ENCODE measurements at regions not wholly inside any gene's neighbourhood (a gene's known extent, or its start where the extent isn't known, plus 50 kb on each side); places are given as distances from the start of the nearest gene placed in this dataset.
"Not testable (repeated sequence)": the region's sequence is repeated elsewhere in the genome, so short reads cannot be mapped to it uniquely, and the experiment has no call there.

DNA sequence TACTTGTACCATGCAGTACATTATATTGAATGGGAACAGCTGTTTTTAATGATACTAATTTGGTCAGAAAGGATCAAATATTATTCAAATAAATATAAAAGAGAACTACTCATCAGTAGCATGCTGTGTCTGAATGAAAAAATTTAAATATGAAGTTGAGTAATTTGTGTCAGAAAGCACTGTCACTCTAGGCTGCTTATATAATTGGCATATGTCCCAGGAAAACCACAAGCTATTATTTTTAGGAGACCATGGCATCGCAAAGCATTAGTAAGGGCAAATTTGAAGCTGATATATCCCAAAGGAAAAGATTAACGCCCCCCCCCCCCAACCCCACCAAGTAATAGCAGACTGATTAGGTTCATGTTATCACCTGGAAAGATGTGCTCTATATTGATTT lies 388.5 kb upstream of the SPANXN4 start:
- no peaks in the 10 kb centered on the region for H3K4me1 Mint-ChIP-seq
- H3K27me3 Mint-ChIP-seq (ENCODE audit: low read depth): no peaks in the 10 kb centered on the region
- H3K27ac Mint-ChIP-seq: no peak overlapping the region
- H3K36me3 Mint-ChIP-seq (ENCODE audit: low read depth): no peaks in the 10 kb centered on the region
- TF ChIP-seq, protein P1, sequence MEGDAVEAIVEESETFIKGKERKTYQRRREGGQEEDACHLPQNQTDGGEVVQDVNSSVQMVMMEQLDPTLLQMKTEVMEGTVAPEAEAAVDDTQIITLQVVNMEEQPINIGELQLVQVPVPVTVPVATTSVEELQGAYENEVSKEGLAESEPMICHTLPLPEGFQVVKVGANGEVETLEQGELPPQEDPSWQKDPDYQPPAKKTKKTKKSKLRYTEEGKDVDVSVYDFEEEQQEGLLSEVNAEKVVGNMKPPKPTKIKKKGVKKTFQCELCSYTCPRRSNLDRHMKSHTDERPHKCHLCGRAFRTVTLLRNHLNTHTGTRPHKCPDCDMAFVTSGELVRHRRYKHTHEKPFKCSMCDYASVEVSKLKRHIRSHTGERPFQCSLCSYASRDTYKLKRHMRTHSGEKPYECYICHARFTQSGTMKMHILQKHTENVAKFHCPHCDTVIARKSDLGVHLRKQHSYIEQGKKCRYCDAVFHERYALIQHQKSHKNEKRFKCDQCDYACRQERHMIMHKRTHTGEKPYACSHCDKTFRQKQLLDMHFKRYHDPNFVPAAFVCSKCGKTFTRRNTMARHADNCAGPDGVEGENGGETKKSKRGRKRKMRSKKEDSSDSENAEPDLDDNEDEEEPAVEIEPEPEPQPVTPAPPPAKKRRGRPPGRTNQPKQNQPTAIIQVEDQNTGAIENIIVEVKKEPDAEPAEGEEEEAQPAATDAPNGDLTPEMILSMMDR (IDR thresholded peaks at IDR 0.05; ENCODE audit: unreplicated experiment in 3 of 3): no peak
- no peak overlapping the region for H3K4me3 Mint-ChIP-seq
- no peaks in the 10 kb centered on the region for H3K9me3 Mint-ChIP-seq

DNA sequence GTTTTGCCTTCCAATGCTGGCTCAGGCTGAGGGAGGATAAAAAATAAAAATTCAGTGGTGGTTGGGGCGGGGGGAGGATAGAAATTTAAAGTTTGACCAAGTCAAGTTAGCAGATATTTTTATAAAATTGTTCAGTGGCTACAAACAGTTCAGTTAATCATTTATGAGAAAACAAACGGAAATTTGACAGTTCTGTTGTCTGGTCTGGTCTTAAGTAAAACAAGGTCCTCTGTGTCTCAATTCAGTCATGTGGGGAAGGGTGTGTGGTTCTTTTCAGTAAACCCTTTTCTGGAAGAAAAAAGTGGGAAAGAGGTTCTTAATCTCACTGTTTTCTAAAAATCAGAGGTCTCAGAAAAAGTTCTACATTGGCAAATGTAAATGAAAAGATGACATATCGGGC lies 409.1 kb upstream of the SPANXN4 start:
- Mint-ChIP-seq H3K27ac (no peak overlapping the region), H3K4me3 (no peak overlapping the region), H3K4me1 (no peaks in the 10 kb centered on the region), H3K36me3 (ENCODE audit: low read depth) (no peaks in the 10 kb centered on the region), H3K27me3 (ENCODE audit: low read depth) (no peaks in the 10 kb centered on the region), H3K9me3 (peaks cover 6% of the 10 kb centered on the region)
- TF ChIP-seq, protein P1 (IDR thresholded peaks at IDR 0.05; ENCODE audit: unreplicated experiment in 3 of 3): no peak

DNA sequence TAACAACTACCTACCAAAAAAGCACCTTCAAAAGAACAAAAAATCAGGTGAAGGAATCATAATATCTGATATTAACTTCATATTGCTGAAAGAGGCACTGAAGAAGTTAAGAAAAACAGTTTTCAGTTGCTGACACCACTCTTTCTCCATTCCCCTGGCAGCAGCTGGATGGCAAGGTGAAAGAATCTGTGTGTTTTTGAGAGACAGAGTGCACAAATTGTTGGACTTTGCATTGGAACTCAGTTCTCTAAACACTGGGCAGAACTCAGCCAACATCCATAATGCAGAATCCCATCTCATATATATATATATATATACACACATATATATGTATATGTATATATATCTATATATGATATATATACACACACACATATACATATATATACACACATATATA lies 408.3 kb upstream of the MAGEC2 start:
- Mint-ChIP-seq H3K27ac (no peak overlapping the region), H3K36me3 (ENCODE audit: low read depth) (no peaks in the 10 kb centered on the region), H3K27me3 (ENCODE audit: low read depth) (no peaks in the 10 kb centered on the region), H3K9me3 (peaks cover 3% of the 10 kb centered on the region), H3K4me3 (no peak overlapping the region), H3K4me1 (no peaks in the 10 kb centered on the region)
- TF ChIP-seq, protein P1 (IDR thresholded peaks at IDR 0.05; ENCODE audit: unreplicated experiment in 3 of 3): no peak

DNA sequence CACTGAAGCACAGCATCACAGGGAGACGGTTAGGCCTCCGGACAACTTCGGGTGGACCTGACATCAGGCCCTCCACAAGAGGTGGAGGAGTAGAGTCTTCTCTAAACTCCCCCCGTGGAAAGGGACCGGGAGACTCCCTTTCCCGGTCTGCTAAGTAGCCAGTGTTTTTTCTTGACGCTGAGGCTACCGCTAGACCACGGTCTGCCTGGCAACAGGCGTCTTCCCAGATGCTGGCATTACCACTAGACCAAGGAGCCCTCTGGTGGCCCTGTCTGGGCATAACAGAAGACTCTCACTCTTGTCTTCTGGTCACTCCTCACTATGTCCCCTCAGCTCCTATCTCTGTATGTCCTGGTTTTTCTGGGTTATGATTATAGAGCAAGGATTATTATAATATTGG lies 401.5 kb upstream of the MAGEC2 start:
- H3K4me3 Mint-ChIP-seq; H3K9me3 Mint-ChIP-seq; H3K27ac Mint-ChIP-seq; H3K4me1 Mint-ChIP-seq; H3K27me3 Mint-ChIP-seq (ENCODE audit: low read depth); H3K36me3 Mint-ChIP-seq (ENCODE audit: low read depth): not testable (repeated sequence)

DNA sequence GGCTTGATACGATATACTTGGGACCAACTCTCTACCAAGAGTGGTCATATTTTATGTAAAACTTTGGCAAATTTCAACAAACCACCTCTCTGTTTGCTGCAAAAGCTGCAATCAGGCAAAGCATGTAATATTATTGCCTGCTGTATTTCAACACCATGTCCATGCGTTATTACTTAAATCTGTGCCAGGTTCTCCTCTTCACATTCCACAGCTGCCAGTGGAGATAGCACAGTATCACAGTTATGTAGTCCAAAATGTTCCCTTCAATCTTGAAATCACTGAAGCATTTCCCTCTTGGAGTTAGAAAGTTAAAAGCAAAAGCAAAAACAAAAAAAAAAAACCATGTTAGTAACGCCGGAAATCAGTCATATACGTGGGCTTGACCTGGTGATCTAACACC lies 396.7 kb upstream of the MAGEC2 start:
- TF ChIP-seq, protein P1 (IDR thresholded peaks at IDR 0.05; ENCODE audit: unreplicated experiment in 3 of 3): no peak
- H3K27ac Mint-ChIP-seq: no peak overlapping the region
- H3K4me1 Mint-ChIP-seq: no peaks in the 10 kb centered on the region
- no peak overlapping the region for H3K4me3 Mint-ChIP-seq
- H3K27me3 Mint-ChIP-seq (ENCODE audit: low read depth): no peaks in the 10 kb centered on the region
- peaks cover 5% of the 10 kb centered on the region for H3K9me3 Mint-ChIP-seq
- H3K36me3 Mint-ChIP-seq (ENCODE audit: low read depth): no peaks in the 10 kb centered on the region

DNA sequence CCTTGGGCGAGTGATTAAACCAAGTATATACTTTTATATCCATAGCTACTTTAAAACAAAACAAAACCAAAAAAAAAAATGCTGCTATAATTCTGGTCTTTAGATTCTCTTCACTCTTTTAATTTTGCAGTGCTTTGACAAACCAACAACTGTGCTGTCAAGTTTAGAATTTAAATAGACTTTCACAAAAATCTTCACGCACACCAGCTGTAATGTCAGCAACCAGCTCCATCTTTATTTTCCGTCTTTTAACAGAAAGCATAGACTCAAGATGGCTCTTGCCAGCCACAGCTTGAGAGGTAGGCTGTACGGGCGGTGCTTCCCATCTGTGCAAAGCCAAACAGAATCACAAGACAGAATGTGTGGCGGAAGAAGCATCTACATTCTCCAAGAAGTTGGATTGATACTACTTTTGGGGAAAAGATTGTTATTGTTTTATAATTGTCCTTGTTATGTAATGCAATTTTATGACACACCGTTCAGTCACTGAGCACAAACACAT lies 388.3 kb upstream of the MAGEC2 start:
- TF ChIP-seq, protein P1 (IDR thresholded peaks at IDR 0.05; ENCODE audit: unreplicated experiment in 3 of 3): no peak
- no peak overlapping the region for H3K4me3 Mint-ChIP-seq
- H3K9me3 Mint-ChIP-seq: no peaks in the 10 kb centered on the region
- H3K4me1 Mint-ChIP-seq: no peaks in the 10 kb centered on the region
- no peak overlapping the region for H3K27ac Mint-ChIP-seq
- H3K27me3 Mint-ChIP-seq (ENCODE audit: low read depth): no peaks in the 10 kb centered on the region
- no peaks in the 10 kb centered on the region for H3K36me3 Mint-ChIP-seq (ENCODE audit: low read depth)

Measured in nephron (organoid).